ENCODE measurements at regions not wholly inside any gene's neighbourhood (a gene's known extent, or its start where the extent isn't known, plus 50 kb on each side); places are given as distances from the start of the nearest gene placed in this dataset.
"Not testable (repeated sequence)": the region's sequence is repeated elsewhere in the genome, so short reads cannot be mapped to it uniquely, and the experiment has no call there.

- DNase-seq (ENCODE audit: low read depth in 3 of 3, low spot score in 2 of 3): no peak
Measured at GRCh38 chr10:118805146-118805545, 50.4 kb upstream of the CACUL1 start.

GRCh38 chr10:118807512-118808305, 52.9 kb upstream of the CACUL1 start:
- no peak for DNase-seq (ENCODE audit: low read depth in 3 of 3, low spot score in 2 of 3)

GRCh38 chr10:118808601-118809356, 54.0 kb upstream of the CACUL1 start:
- no peak for DNase-seq (ENCODE audit: low read depth in 3 of 3, low spot score in 2 of 3)

GRCh38 chr10:118809357-118810220, 54.8 kb upstream of the CACUL1 start:
- DNase-seq (ENCODE audit: low read depth in 3 of 3, low spot score in 2 of 3): no peak

GRCh38 chr10:118810796-118811505, 56.2 kb upstream of the CACUL1 start:
- no peak for DNase-seq (ENCODE audit: low read depth in 3 of 3, low spot score in 2 of 3)

GRCh38 chr10:118811675-118812392, 57.1 kb upstream of the CACUL1 start:
- DNase-seq (ENCODE audit: low read depth in 3 of 3, low spot score in 2 of 3): no peak

GRCh38 chr10:118812393-118812740, 57.6 kb upstream of the CACUL1 start:
- no peak for DNase-seq (ENCODE audit: low read depth in 3 of 3, low spot score in 2 of 3)

GRCh38 chr10:118813001-118813400, 58.2 kb upstream of the CACUL1 start:
- not testable (repeated sequence) for DNase-seq (ENCODE audit: low read depth in 3 of 3, low spot score in 2 of 3)

- no peak for DNase-seq (ENCODE audit: low read depth in 3 of 3, low spot score in 2 of 3)
Measured at GRCh38 chr10:118816471-118817168, 61.9 kb upstream of the CACUL1 start.

GRCh38 chr10:118817328-118818068, 62.7 kb upstream of the CACUL1 start:
- no peak for DNase-seq (ENCODE audit: low read depth in 3 of 3, low spot score in 2 of 3)

GRCh38 chr10:118818621-118819221, 64.0 kb upstream of the CACUL1 start:
- DNase-seq (ENCODE audit: low read depth in 3 of 3, low spot score in 2 of 3): no peak

- DNase-seq (ENCODE audit: low read depth in 3 of 3, low spot score in 2 of 3): no peak
Measured at GRCh38 chr10:118820326-118821116, 65.8 kb upstream of the CACUL1 start.

GRCh38 chr10:118823256-118823907, 68.6 kb upstream of the CACUL1 start:
- no peak for DNase-seq (ENCODE audit: low read depth in 3 of 3, low spot score in 2 of 3)

GRCh38 chr10:118827053-118827452, 72.3 kb upstream of the CACUL1 start:
- no peak for DNase-seq (ENCODE audit: low read depth in 3 of 3, low spot score in 2 of 3)

- no peak for DNase-seq (ENCODE audit: low read depth in 3 of 3, low spot score in 2 of 3)
Measured at GRCh38 chr10:118827466-118828155, 72.8 kb upstream of the CACUL1 start.

- DNase-seq (ENCODE audit: low read depth in 3 of 3, low spot score in 2 of 3): no peak
Measured at GRCh38 chr10:118832241-118832651, 77.5 kb upstream of the CACUL1 start.
